Calu3 (cell line): ENCODE measurements at regions not wholly inside any gene's neighbourhood (a gene's known extent, or its start where the extent isn't known, plus 50 kb on each side); places are given as distances from the start of the nearest gene placed in this dataset.
"Not testable (repeated sequence)": the region's sequence is repeated elsewhere in the genome, so short reads cannot be mapped to it uniquely, and the experiment has no call there.

ENCODE experiments used
- BruUV-seq: library from RNA; stranded (reverse); fragments of 400-500 nt; replicated peaks from 2 replicates; lab custom pipeline; 2021; lab: Mats Ljungman, UMichigan
- CTCF ChIA-PET: fragments of 300-600 bp; sonication (Branson Sonifier 250); formaldehyde crosslinking; loops from one replicate; lab custom pipeline; 2022; ENCODE audit warnings: antibody characterized with exemption; lab: Charles Lee
- DNase-seq: peaks from one replicate; pipeline ENCODE4 v3.0.0; 2022
- H3K27ac Mint-ChIP-seq: one replicate; pipeline ENCODE4 v1.8.0; 2022; ENCODE audit warnings: mixed read lengths; ENCODE audit not compliant: unreplicated experiment
- H3K27me3 Mint-ChIP-seq: one replicate; pipeline ENCODE4 v1.8.0; 2022; ENCODE audit warnings: mixed read lengths; ENCODE audit not compliant: unreplicated experiment
- H3K36me3 Mint-ChIP-seq: one replicate; pipeline ENCODE4 v1.8.0; 2022; ENCODE audit warnings: mild to moderate bottlenecking, moderate library complexity, mixed read lengths; ENCODE audit not compliant: insufficient read depth, unreplicated experiment
- H3K4me1 Mint-ChIP-seq: one replicate; pipeline ENCODE4 v1.8.0; 2022; ENCODE audit warnings: mild to moderate bottlenecking, low read depth, mixed read lengths; ENCODE audit not compliant: unreplicated experiment
- H3K4me3 Mint-ChIP-seq: one replicate; pipeline ENCODE4 v1.8.0; 2022; ENCODE audit warnings: mild to moderate bottlenecking, low read depth, moderate library complexity, mixed read lengths; ENCODE audit not compliant: unreplicated experiment
- H3K9me3 Mint-ChIP-seq: one replicate; pipeline ENCODE4 v1.8.0; 2022; ENCODE audit warnings: low read depth, mixed read lengths; ENCODE audit not compliant: unreplicated experiment
- intact Hi-C: fragments of 100-400 bp; cut with micrococcal nuclease; formaldehyde crosslinking; loops from one replicate; pipeline ENCODE4 v1.10.0; 2022; ENCODE audit not compliant: unreplicated experiment
- TF ChIP-seq, protein P1 (sequence below): fragments of 200-600 bp; IDR thresholded peaks from one replicate; pipeline ENCODE4 v1.8.0; 2022; ENCODE audit warnings: antibody characterized with exemption; ENCODE audit not compliant: unreplicated experiment

DNA sequence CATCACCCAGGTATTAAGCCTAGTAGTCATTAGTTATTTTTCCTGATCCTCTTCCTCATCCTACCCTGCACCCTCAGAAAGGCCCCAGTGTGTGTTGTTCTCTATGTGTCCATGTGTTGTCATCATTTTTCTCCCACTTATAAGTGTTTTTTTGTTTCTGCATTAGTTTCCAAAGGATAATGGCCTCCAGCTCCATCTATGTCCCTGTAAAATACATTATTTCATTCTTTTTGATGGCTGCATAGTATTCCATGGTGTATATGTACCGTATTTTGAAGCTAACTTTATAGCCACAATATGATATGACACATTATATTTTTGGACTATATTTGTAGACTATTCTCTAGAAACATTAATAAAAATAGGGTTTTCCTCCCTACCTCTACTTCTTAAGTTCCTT, 324.4 kb upstream of the EDIL3 start:
- intact Hi-C loops = no loop called here
- no TSS peak for BruUV-seq
- H3K36me3 Mint-ChIP-seq = no peaks in the 10 kb centered on the region
- no peak overlapping the region for H3K4me3 Mint-ChIP-seq
- no peak overlapping the region for H3K27ac Mint-ChIP-seq
- H3K27me3 Mint-ChIP-seq = no peaks in the 10 kb centered on the region
- no peaks in the 10 kb centered on the region for H3K4me1 Mint-ChIP-seq
- DNase-seq = no peak
- CTCF ChIA-PET = no interaction called here
- H3K9me3 Mint-ChIP-seq = peaks cover 2% of the 10 kb centered on the region
- TF ChIP-seq, protein P1, sequence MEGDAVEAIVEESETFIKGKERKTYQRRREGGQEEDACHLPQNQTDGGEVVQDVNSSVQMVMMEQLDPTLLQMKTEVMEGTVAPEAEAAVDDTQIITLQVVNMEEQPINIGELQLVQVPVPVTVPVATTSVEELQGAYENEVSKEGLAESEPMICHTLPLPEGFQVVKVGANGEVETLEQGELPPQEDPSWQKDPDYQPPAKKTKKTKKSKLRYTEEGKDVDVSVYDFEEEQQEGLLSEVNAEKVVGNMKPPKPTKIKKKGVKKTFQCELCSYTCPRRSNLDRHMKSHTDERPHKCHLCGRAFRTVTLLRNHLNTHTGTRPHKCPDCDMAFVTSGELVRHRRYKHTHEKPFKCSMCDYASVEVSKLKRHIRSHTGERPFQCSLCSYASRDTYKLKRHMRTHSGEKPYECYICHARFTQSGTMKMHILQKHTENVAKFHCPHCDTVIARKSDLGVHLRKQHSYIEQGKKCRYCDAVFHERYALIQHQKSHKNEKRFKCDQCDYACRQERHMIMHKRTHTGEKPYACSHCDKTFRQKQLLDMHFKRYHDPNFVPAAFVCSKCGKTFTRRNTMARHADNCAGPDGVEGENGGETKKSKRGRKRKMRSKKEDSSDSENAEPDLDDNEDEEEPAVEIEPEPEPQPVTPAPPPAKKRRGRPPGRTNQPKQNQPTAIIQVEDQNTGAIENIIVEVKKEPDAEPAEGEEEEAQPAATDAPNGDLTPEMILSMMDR = no peak

DNA sequence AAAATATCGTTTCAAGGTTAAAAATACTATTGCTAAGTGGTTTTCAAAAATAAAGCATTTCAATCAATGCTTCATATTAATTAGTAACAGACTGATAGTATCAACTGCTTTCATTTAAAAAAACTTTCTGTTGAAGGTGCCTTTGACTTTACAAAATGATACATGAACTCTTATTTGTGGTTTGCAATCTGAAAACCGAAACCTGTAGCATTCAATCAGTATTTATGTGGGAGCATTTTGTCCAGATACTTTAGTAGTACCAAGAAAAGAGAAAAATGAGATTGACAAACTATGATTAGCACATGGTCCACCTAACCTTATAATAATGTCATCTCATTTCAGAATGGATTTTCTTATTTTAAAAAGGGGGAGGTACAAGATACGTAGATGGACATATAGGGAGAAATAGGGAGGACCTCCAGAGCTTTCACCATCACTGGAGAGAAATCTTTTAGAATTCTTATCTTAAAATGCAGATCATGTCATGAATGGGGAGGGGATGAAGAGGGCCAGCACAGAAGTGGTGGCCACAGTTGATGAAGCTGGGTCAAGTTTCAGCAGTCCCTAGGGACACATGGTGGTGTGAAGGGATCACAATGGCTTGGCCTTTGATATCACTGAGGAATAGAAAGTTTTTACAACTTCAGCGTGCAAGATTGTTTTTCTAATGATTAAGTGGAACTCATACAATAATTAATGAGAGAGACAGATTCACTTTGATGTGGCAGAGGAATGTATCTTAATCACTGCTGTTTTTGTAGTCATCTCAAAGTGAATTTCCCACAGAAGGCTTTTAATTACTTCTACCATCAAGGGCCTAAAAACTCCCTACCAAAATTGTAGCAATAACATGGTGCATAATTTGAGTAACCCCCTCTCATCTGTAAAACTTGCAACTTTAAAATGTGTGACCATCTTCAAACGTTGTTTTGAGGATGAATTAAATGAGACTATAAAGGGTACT, 322.3 kb upstream of the EDIL3 start:
- no peaks in the 10 kb centered on the region for H3K27me3 Mint-ChIP-seq
- H3K9me3 Mint-ChIP-seq = peaks cover 5% of the 10 kb centered on the region
- H3K36me3 Mint-ChIP-seq = no peaks in the 10 kb centered on the region
- no peak for DNase-seq
- intact Hi-C loops = no loop called here
- no peak overlapping the region for H3K4me3 Mint-ChIP-seq
- BruUV-seq = no TSS peak
- CTCF ChIA-PET = no interaction called here
- H3K27ac Mint-ChIP-seq = no peak overlapping the region
- TF ChIP-seq, protein P1 = no peak
- H3K4me1 Mint-ChIP-seq = no peaks in the 10 kb centered on the region

DNA sequence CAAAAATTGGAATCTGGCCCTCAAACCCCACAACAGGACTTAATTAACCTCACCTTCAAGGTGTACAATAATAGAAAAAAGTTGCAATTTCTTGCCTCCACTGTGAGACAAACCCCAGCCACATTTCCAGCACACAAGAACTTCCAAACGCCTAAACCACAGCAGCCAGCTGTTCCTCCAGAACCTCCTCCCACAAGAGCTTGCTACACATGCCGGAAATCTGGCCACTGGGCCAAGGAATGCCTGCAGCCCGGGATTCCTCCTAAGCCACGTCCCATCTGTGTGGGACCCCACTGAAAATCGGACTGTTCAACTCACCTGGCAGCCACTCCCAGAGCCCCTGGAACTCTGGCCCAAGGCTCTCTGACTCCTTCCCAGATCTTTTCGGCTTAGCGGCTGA, 315.9 kb upstream of the EDIL3 start:
- H3K9me3 Mint-ChIP-seq, BruUV-seq, H3K4me3 Mint-ChIP-seq, H3K4me1 Mint-ChIP-seq, CTCF ChIA-PET, intact Hi-C loops, H3K27ac Mint-ChIP-seq, H3K27me3 Mint-ChIP-seq, DNase-seq, H3K36me3 Mint-ChIP-seq: not testable (repeated sequence)

DNA sequence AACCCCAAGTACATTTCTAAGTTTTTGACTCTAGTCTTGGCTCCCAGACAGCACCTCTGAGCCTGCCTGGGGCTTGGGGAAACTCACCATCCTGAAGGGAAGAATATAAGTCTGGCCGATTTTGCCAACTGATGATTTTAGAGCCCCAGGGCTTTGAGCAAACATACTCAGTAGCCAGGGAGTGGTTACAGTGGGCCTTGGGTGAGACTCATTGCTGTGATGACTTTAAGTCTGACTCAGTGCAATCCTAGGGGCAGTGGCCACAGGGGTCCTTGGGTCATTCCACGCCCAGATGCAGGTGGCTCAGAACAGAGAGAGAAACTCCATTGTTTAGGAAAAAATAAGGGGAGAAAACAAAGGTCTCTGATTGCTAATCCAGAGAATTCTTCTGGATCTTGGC, 312.0 kb upstream of the EDIL3 start:
- H3K27ac Mint-ChIP-seq = no peak overlapping the region
- peak; percentile 66 for DNase-seq
- intact Hi-C loops = no loop called here
- BruUV-seq = no TSS peak
- CTCF ChIA-PET = no interaction called here
- TF ChIP-seq, protein P1 = no peak
- H3K4me3 Mint-ChIP-seq = no peak overlapping the region
- peaks cover 8% of the 10 kb centered on the region for H3K4me1 Mint-ChIP-seq
- H3K27me3 Mint-ChIP-seq = no peaks in the 10 kb centered on the region
- H3K9me3 Mint-ChIP-seq = peaks cover 4% of the 10 kb centered on the region
- no peaks in the 10 kb centered on the region for H3K36me3 Mint-ChIP-seq

DNA sequence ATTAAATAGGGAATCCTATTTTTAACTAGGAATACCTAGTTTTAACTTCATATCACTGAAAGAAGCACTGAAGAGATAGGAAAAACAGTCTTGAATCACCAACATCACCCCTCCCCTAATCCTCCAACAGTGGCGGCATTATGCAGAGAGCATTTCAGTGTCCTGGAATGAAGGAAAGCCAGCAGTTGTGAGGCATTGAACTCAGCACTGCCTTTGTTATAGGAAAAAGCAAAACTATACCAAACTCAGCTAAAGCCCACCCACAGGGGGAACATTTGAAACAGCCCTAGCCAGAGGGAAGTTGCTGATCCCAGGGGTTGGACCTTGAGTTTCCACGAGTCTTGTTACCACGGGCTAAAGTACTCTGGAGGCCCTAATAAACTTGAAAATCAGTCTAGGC, 310.6 kb upstream of the EDIL3 start:
- intact Hi-C loops = no loop called here
- peaks cover 8% of the 10 kb centered on the region for H3K4me1 Mint-ChIP-seq
- CTCF ChIA-PET = no interaction called here
- no peaks in the 10 kb centered on the region for H3K27me3 Mint-ChIP-seq
- no TSS peak for BruUV-seq
- no peak overlapping the region for H3K4me3 Mint-ChIP-seq
- no peak for DNase-seq
- no peak overlapping the region for H3K27ac Mint-ChIP-seq
- TF ChIP-seq, protein P1 = no peak
- no peaks in the 10 kb centered on the region for H3K9me3 Mint-ChIP-seq
- no peaks in the 10 kb centered on the region for H3K36me3 Mint-ChIP-seq
